Colonic mucosa (tissue), 4 donors: ENCODE measurements at regions not wholly inside any gene's neighbourhood (a gene's known extent, or its start where the extent isn't known, plus 50 kb on each side); places are given as distances from the start of the nearest gene placed in this dataset.

ENCODE experiments used
- DNase-seq: peaks from one replicate; pipeline ENCODE4 v3.0.0-alpha.2; 2020
- H3K27ac ChIP-seq: fragments of 200-600 bp; one replicate; pipeline ENCODE4 v1.8.0; 2021
- H3K27me3 ChIP-seq: fragments of 200-600 bp; one replicate; pipeline ENCODE4 v1.8.0; 2021
- H3K36me3 ChIP-seq: fragments of 200-600 bp; one replicate; pipeline ENCODE4 v1.8.0; 2021
- H3K4me1 ChIP-seq: fragments of 200-600 bp; one replicate; pipeline ENCODE4 v1.8.0; 2021; ENCODE audit warnings: mild to moderate bottlenecking
- H3K4me3 ChIP-seq: fragments of 200-600 bp; one replicate; pipeline ENCODE4 v1.8.0; 2021
- H3K9ac ChIP-seq, 2 donors: one replicate each; pipeline ENCODE4 v1.7.0; 2013; ENCODE audit warnings: control low read depth in 2 of 2, low read depth in 2 of 2, low read length in 2 of 2
- H3K9me3 ChIP-seq: fragments of 200-600 bp; one replicate; pipeline ENCODE4 v1.8.0; 2021
- CTCF ChIP-seq: fragments of 200-600 bp; IDR thresholded peaks from one replicate; pipeline ENCODE4 v1.8.0; 2022; ENCODE audit warnings: antibody characterized with exemption, mild to moderate bottlenecking
- intact Hi-C: fragments of 100-400 bp; cut with DNase I; formaldehyde crosslinking; loops from one replicate; pipeline ENCODE4 v1.14.1; 2022
- donor health status: healthy.
- donor health status: DM: no; HTN: no; CAD: no.
- donor health status: DM: no; HTN: no; CAD: no.

GRCh38 chr10:84063440-84063839, 75.9 kb upstream of the GHITM start:
- no peak for TF ChIP-seq CTCF
- Histone ChIP-seq H3K27ac (no peak overlapping the region), H3K9me3 (no peaks in the 10 kb centered on the region), H3K27me3 (no peaks in the 10 kb centered on the region), H3K9ac (no peak overlapping the region), H3K4me1 (no peaks in the 10 kb centered on the region), H3K36me3 (no peaks in the 10 kb centered on the region), H3K4me3 (no peak overlapping the region)
- DNase-seq = no peak
- intact Hi-C loops = no loop called here

- no peak for DNase-seq
- Histone ChIP-seq H3K27me3 (no peaks in the 10 kb centered on the region), H3K4me1 (no peaks in the 10 kb centered on the region), H3K4me3 (no peak overlapping the region), H3K36me3 (no peaks in the 10 kb centered on the region), H3K9ac (no peak overlapping the region), H3K9me3 (no peaks in the 10 kb centered on the region), H3K27ac (no peak overlapping the region)
- TF ChIP-seq CTCF = no peak
- intact Hi-C loops = no loop called here
Observed at GRCh38 chr10:84065804-84066601, 73.3 kb upstream of the GHITM start.

GRCh38 chr10:84074521-84074920, 64.8 kb upstream of the GHITM start:
- Histone ChIP-seq H3K27ac (no peak overlapping the region), H3K4me1 (no peaks in the 10 kb centered on the region), H3K4me3 (no peak overlapping the region), H3K9ac (no peak overlapping the region), H3K27me3 (no peaks in the 10 kb centered on the region), H3K36me3 (no peaks in the 10 kb centered on the region), H3K9me3 (no peaks in the 10 kb centered on the region)
- TF ChIP-seq CTCF = no peak
- no peak for DNase-seq
- intact Hi-C loops = no loop called here

GRCh38 chr10:84075226-84076046, 63.9 kb upstream of the GHITM start:
- H3K36me3 ChIP-seq = no peaks in the 10 kb centered on the region
- intact Hi-C loops = no loop called here
- no peaks in the 10 kb centered on the region for H3K9me3 ChIP-seq
- no peaks in the 10 kb centered on the region for H3K27me3 ChIP-seq
- TF ChIP-seq CTCF = no peak
- no peaks in the 10 kb centered on the region for H3K4me1 ChIP-seq
- DNase-seq = no peak
- no peak overlapping the region for H3K27ac ChIP-seq
- H3K4me3 ChIP-seq = no peak overlapping the region
- H3K9ac ChIP-seq = no peak overlapping the region

- no peak overlapping the region for H3K27ac ChIP-seq
- intact Hi-C loops = no loop called here
- H3K4me1 ChIP-seq = no peaks in the 10 kb centered on the region
Observed at GRCh38 chr10:84076047-84076388, 63.3 kb upstream of the GHITM start.

More at GRCh38 chr10:84076047-84076388, 63.3 kb upstream of the GHITM start:
- Histone ChIP-seq H3K36me3 (no peaks in the 10 kb centered on the region), H3K9me3 (no peaks in the 10 kb centered on the region), H3K9ac (no peak overlapping the region), H3K4me3 (no peak overlapping the region), H3K27me3 (no peaks in the 10 kb centered on the region)
- no peak for TF ChIP-seq CTCF
- DNase-seq = no peak
